NCI-H1417 treated with DMSO at 0.1 percent for 48 hours (cell line): ENCODE measurements at regions not wholly inside any gene's neighbourhood (a gene's known extent, or its start where the extent isn't known, plus 50 kb on each side); places are given as distances from the start of the nearest gene placed in this dataset.

Experiments
- DNase-seq: peaks from one replicate; lab custom pipeline; 2025; lab: John Stamatoyannopoulos, UW

DNA sequence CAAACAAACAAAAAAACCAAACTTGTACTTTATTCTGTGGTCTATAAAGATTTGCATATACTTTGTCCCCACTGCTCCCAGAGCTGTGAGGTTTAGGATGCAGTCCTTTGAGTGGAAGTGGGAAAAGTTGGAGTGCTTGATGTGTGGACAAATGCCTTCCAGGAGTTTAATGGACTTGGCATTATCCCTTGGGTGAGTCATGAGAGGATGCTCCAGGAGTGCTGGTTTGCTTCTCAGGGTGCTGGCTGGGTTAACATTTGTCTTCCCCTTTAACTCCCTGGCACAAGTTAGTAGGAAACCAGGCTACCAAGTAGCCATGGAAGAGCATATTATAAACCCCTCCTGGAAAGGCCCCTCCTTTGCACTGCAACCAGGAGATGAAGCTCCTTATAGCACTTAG is 417.4 kb upstream of the RIOK2 start:
- DNase-seq, result no peak

GRCh38 chr5:97601651-97602050 is 418.6 kb upstream of the RIOK2 start:
- no peak for DNase-seq

DNA sequence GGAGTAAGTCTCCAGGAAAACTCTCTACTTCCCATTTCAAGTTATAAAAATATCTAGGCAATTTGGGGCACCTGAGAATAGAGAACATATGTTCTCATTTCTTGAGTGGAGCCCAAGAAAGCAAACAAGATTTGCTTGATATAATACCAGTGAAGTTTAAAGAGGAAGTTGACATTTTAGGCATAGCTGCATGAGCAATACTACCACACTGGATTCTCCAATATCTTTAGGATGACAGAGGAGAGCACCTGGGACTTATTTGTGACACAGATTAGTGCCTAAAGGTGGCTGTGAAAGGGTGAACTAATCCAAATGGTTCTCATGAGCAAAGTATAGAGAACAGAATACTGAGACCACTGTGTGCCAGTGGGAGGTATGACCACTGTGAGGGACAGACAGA is 423.5 kb upstream of the RIOK2 start:
- DNase-seq, result no peak

- DNase-seq, result no peak
These were observed 425.5 kb upstream of the RIOK2 start for GRCh38 chr5:97608501-97608900.

DNA sequence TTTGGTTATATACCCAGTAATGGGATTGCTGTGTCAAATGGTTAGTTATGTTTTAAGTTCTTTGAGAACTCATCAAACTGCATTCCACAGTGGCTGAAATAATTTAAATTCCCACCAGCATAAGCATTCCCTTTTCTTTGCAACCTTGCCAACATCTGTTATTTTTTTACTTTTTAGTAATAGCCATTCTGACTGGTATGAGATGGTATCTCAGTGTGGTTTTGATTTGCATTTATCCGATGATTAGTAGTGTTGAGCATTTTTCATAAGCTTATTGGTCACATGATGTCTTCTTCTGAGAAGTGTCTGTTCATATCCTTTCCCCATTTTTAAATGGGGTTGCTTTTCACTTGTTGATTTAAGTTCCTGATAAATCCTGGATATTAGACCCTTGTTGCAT is 435.7 kb upstream of the RIOK2 start:
- no peak for DNase-seq

GRCh38 chr5:97623441-97623840 is 440.4 kb upstream of the RIOK2 start:
- no peak for DNase-seq

DNA sequence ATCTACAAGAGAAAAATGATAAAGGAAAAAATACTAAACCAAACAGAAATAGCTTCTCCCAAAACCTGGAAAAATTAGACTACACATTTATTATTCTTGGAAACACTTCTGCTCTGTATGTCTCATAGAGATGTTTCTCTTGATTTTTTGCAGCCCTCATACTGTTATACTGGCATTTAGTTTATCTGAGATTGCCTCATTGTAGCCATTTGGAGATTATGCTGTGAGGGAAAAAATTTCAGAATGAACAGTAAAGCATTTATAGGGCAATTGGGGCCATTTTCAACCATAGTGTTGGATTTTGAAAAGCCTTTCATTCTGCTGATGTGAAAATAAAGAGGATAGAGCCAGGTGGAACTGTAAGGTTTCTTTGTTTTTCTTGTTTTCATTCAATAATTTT is 441.8 kb upstream of the RIOK2 start:
- no peak for DNase-seq

GRCh38 chr5:97627272-97627671 is 444.2 kb upstream of the RIOK2 start:
- DNase-seq, result no peak

DNA sequence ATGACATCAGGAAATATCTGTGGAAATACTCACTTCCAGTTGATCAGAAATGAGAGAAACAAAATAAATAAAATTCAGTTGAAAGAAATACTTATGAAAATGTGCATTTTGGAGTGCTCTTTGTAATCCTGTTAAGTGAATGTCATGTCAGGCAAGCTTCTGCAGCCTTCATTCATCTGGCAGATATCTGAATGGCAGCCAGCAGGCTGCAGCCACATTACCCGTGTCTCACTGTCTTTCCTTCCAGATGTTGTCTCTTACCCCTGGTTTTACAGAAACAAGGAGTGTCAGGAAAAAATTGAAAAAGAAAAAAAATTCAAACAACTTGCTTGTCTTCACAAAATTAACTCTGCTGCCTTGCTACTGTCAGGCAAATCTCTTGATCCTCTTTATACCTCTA is 445.0 kb upstream of the RIOK2 start:
- DNase-seq, result no peak

- DNase-seq, result no peak
These were observed 445.8 kb upstream of the RIOK2 start for GRCh38 chr5:97628807-97629206.

DNA sequence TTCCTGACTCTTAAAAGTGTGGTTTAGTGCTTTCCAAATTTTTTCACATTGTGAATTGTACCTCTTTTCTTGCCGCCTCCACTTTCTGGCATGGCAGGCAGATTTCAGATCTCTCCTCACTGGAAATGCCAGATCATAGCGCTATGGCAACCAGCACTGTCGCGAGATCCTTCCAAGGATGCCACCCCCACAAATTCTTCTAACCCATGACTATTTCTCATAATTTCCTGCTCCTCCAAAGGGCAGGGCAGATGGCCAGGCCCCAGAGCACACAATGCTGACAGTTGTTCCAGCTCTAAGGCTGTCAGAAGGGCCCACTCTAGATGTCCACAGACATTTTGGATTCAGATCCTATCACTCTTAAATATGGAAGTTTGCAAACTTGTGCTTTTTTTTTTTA is 446.2 kb upstream of the RIOK2 start:
- no peak for DNase-seq

DNA sequence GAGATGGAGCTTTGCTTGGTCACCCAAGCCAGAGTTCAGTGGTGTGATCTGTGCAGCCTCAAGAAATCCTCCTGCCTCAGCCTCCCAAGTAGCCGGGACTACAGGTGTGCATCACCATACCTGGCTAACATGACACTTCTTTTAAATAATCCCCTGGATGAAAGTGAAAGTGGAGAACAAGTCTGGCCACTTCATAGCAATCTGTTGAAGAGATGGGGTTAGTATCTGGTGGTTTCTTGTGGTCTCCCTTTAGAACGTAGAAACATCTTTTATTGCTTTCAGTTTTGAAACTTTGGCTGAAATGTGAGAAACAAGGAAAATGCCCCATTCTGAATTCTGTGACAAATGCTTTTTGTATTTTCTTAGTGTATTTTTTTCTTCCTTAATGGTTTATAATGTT is 452.5 kb upstream of the RIOK2 start:
- DNase-seq, result no peak

- no peak for DNase-seq
These were observed 453.7 kb upstream of the RIOK2 start for GRCh38 chr5:97636766-97637165.

- no peak for DNase-seq
These were observed 458.0 kb upstream of the RIOK2 start for GRCh38 chr5:97641081-97641480.

- DNase-seq, result no peak
These were observed 461.2 kb upstream of the RIOK2 start for GRCh38 chr5:97644206-97644605.

- DNase-seq, result no peak
These were observed 461.8 kb upstream of the RIOK2 start for GRCh38 chr5:97644896-97645295.

- DNase-seq, result no peak
These were observed 474.2 kb upstream of the RIOK2 start for GRCh38 chr5:97657239-97657638.

GRCh38 chr5:97658116-97658900 is 475.3 kb upstream of the RIOK2 start:
- DNase-seq, result no peak

DNA sequence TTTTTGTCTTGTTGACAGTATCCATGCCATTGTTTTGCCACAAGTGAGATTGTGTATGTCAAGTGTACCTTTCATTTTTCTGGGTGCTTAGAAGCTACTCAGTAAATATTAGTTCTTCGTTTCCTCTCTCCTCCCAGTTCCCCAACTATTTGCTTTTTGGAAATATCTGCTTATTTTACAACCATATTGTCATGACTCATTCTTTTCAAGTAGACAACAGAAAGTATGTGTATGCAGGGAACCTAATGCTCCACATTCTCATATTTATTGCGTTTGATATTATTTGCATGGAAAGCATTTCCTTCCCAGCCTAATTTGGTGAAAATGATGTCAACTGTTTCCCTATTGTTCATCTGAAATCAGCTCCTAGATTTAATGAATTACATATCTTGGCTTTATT is 483.7 kb upstream of the RIOK2 start:
- no peak for DNase-seq

DNA sequence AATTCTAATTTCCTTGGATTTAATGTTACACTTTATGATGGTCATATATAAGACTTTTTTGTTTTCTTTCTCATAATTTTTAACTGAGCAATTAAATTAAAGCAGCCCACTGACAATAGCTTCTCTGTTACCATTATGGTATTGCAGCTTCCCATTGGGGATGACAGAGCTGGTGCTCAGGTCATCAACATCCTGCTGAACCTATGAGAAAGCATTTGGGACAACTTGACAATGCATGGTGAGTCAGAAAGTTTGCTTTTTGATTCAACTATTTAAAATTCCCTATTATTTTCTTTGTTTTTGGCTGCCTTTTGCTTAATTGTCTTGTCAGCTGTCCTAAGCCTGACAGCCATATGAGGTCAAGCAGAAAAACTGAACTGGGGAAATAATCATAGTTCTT is 487.4 kb upstream of the RIOK2 start:
- DNase-seq, result no peak

- DNase-seq, result no peak
These were observed 493.6 kb upstream of the RIOK2 start for GRCh38 chr5:97676608-97677007.

DNA sequence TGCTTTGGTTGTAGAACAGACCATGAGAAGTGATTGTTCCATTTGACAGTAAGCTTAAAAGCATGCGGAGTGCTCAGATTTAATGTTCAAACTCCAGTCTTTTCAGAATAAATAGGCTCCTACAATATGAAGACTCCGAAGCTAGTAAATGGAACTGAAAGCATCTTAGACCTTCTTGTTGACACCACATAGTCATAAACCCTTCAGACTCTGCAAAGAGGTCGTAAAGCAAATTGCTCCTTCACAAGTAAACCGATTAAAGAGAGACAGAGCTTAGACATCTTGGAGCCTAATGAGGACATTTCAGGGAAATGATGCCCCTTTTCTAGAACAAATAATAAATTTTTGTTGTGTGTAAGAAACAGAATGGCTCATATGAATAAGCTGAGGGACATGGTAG is 511.0 kb upstream of the RIOK2 start:
- no peak for DNase-seq

GRCh38 chr5:97714424-97714823 is 531.4 kb upstream of the RIOK2 start:
- DNase-seq, result no peak

DNA sequence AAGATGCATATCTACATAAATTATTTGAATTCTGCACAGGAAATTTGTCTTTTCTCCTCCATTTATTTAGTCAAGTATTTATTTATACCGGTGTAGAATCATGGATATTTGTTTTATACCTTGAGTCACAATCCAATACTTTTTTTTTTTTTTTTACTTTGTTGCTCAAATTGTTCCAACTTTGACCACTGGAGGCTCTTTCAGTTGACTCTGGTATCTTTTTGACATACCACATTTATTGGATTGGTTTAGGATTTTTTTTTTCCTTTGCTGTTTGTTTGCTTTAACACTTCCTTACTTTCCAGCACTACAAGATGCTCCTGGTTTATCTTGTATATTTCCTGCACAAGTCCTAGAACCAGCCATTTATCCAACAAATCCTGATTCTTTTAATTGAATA is 543.1 kb upstream of the RIOK2 start:
- DNase-seq, result no peak

- no peak for DNase-seq
These were observed 545.9 kb upstream of the RIOK2 start for GRCh38 chr5:97728920-97729319.
